Naive B cell (primary cell): ENCODE measurements at regions not wholly inside any gene's neighbourhood (a gene's known extent, or its start where the extent isn't known, plus 50 kb on each side); places are given as distances from the start of the nearest gene placed in this dataset.
A peak's percentile ranks its signal among the peaks of the same experiment; 100 is the strongest.
"Not testable (repeated sequence)": the region's sequence is repeated elsewhere in the genome, so short reads cannot be mapped to it uniquely, and the experiment has no call there.

Experiments used
- ATAC-seq, 2 donors: fragments of 150-1000 bp; cut with Tn5 transposase; 2 replicates each; pipeline ENCODE4 v1.10.0; 2021; ENCODE audit warnings: low read depth in 2 of 2, mild to moderate bottlenecking in 2 of 2, moderate library complexity in 2 of 2
- DNase-seq: peaks from one replicate; pipeline ENCODE4 v3.0.0; 2022
- H3K27ac Mint-ChIP-seq, 6 donors: one replicate each; pipeline ENCODE4 v1.8.0; 2020 to 2022; ENCODE audit warnings: mild to moderate bottlenecking in 6 of 6, mixed read lengths in 6 of 6, moderate library complexity in 5 of 6, inconsistent platforms in 2 of 6
- H3K27me3 Mint-ChIP-seq, 3 donors: one replicate each; pipeline ENCODE4 v1.8.0; 2021 to 2022; ENCODE audit warnings: mixed read lengths in 3 of 3, mild to moderate bottlenecking in 1 of 3
- H3K36me3 Mint-ChIP-seq, 2 donors: one replicate each; pipeline ENCODE4 v1.8.0; 2020 to 2022; ENCODE audit warnings: mixed read lengths in 2 of 2, inconsistent platforms in 1 of 2, mild to moderate bottlenecking in 1 of 2
- H3K4me1 Mint-ChIP-seq, 3 donors: one replicate each; pipeline ENCODE4 v1.8.0; 2020 to 2022; ENCODE audit warnings: mixed read lengths in 3 of 3, inconsistent platforms in 1 of 3, mild to moderate bottlenecking in 1 of 3, moderate library complexity in 1 of 3
- H3K4me3 Mint-ChIP-seq, 8 donors: one replicate each; pipeline ENCODE4 v1.8.0; 2020 to 2022; ENCODE audit warnings: mild to moderate bottlenecking in 8 of 8, mixed read lengths in 8 of 8, moderate library complexity in 8 of 8, inconsistent platforms in 2 of 8
- H3K9me3 Mint-ChIP-seq, 7 donors: one replicate each; pipeline ENCODE4 v1.8.0; 2020 to 2022; ENCODE audit warnings: mixed read lengths in 7 of 7, mild to moderate bottlenecking in 5 of 7, inconsistent platforms in 2 of 7, moderate library complexity in 1 of 7

- Mint-ChIP-seq H3K27ac (peak overlapping the region; percentile 76 to 98 (median 97)), H3K4me1 (peaks cover 80 to 98% (median 86%) of the 10 kb centered on the region in 3 donors), H3K27me3 (no peaks in the 10 kb centered on the region), H3K9me3 (peaks cover 0 to 2% (median 0%) of the 10 kb centered on the region in 7 donors), H3K36me3 (peaks cover 0 to 4% of the 10 kb centered on the region in 2 donors), H3K4me3 (peak overlapping the region in 6 of 8 donors; percentile 11 to 68 (median 54))
- ATAC-seq: no peak
- no peak for DNase-seq
Observed at GRCh38 chr6:150686566-150686965, 86.9 kb downstream of the PLEKHG1 start.

- Mint-ChIP-seq H3K9me3 (peaks cover 0 to 2% (median 0%) of the 10 kb centered on the region in 7 donors), H3K27me3 (no peaks in the 10 kb centered on the region), H3K36me3 (peaks cover 0 to 4% of the 10 kb centered on the region in 2 donors), H3K27ac (peak overlapping the region; percentile 87 to 98 (median 97)), H3K4me1 (peaks cover 78 to 97% (median 84%) of the 10 kb centered on the region in 3 donors), H3K4me3 (peak overlapping the region in 5 of 8 donors; percentile 14 to 72 (median 54))
- no peak for ATAC-seq
- no peak for DNase-seq
Observed at GRCh38 chr6:150687508-150687907, 87.8 kb downstream of the PLEKHG1 start.

GRCh38 chr6:150689900-150690590 lies 90.4 kb downstream of the PLEKHG1 start:
- H3K4me1 Mint-ChIP-seq: peaks cover 71 to 95% (median 81%) of the 10 kb centered on the region in 3 donors
- H3K36me3 Mint-ChIP-seq: peaks cover 8 to 9% of the 10 kb centered on the region in 2 donors
- peak overlapping the region; percentile 69 to 90 (median 76) for H3K4me3 Mint-ChIP-seq
- peak; percentile 62 for DNase-seq
- peaks cover 0 to 4% (median 0%) of the 10 kb centered on the region in 7 donors for H3K9me3 Mint-ChIP-seq
- H3K27ac Mint-ChIP-seq: peak overlapping the region; percentile 87 to 99 (median 98)
- no peaks in the 10 kb centered on the region for H3K27me3 Mint-ChIP-seq
- peak; percentile 69 to 71 for ATAC-seq

- Mint-ChIP-seq H3K9me3 (peaks cover 0 to 4% (median 0%) of the 10 kb centered on the region in 7 donors), H3K4me3 (peak overlapping the region; percentile 69 to 90 (median 76)), H3K36me3 (peaks cover 5 to 8% of the 10 kb centered on the region in 2 donors), H3K27me3 (no peaks in the 10 kb centered on the region), H3K27ac (peak overlapping the region; percentile 87 to 99 (median 98)), H3K4me1 (peaks cover 72 to 95% (median 81%) of the 10 kb centered on the region in 3 donors)
- ATAC-seq (no peak), DNase-seq (no peak)
Observed at GRCh38 chr6:150690681-150691080, 91.0 kb downstream of the PLEKHG1 start.

GRCh38 chr6:150691463-150691862 lies 91.8 kb downstream of the PLEKHG1 start:
- Mint-ChIP-seq H3K27me3 (no peaks in the 10 kb centered on the region), H3K27ac (peak overlapping the region; percentile 87 to 99 (median 98)), H3K4me1 (peaks cover 72 to 95% (median 81%) of the 10 kb centered on the region in 3 donors), H3K4me3 (peak overlapping the region; percentile 17 to 89 (median 70)), H3K36me3 (peaks cover 5 to 8% of the 10 kb centered on the region in 2 donors), H3K9me3 (peaks cover 0 to 4% (median 0%) of the 10 kb centered on the region in 7 donors)
- ATAC-seq (peak; percentile 84 to 85), DNase-seq (peak; percentile 79)

- Mint-ChIP-seq H3K27ac (peak overlapping the region; percentile 74 to 99 (median 97)), H3K36me3 (peaks cover 5 to 8% of the 10 kb centered on the region in 2 donors), H3K27me3 (no peaks in the 10 kb centered on the region), H3K4me3 (peak overlapping the region in 3 of 8 donors; percentile 37 to 61 (median 39)), H3K4me1 (peaks cover 71 to 95% (median 81%) of the 10 kb centered on the region in 3 donors), H3K9me3 (peaks cover 0 to 4% (median 0%) of the 10 kb centered on the region in 7 donors)
- DNase-seq: no peak
- ATAC-seq: no peak
Observed at GRCh38 chr6:150692604-150693003, 92.9 kb downstream of the PLEKHG1 start.

- peak overlapping the region; percentile 23 to 97 (median 93) for H3K27ac Mint-ChIP-seq
- peaks cover 76 to 96% (median 85%) of the 10 kb centered on the region in 3 donors for H3K4me1 Mint-ChIP-seq
- ATAC-seq (no peak), DNase-seq (peak; percentile 43)
- peaks cover 5 to 8% of the 10 kb centered on the region in 2 donors for H3K36me3 Mint-ChIP-seq
- H3K9me3 Mint-ChIP-seq: peaks cover 0 to 4% (median 0%) of the 10 kb centered on the region in 7 donors
- no peaks in the 10 kb centered on the region for H3K27me3 Mint-ChIP-seq
- peak overlapping the region in 5 of 8 donors; percentile 16 to 71 (median 47) for H3K4me3 Mint-ChIP-seq
Observed at GRCh38 chr6:150694889-150695288, 95.2 kb downstream of the PLEKHG1 start.

- Mint-ChIP-seq H3K4me3 (peak overlapping the region in 3 of 8 donors; percentile 13 to 71 (median 37)), H3K4me1 (peaks cover 73 to 96% (median 81%) of the 10 kb centered on the region in 3 donors), H3K36me3 (peaks cover 5 to 8% of the 10 kb centered on the region in 2 donors)
Observed at GRCh38 chr6:150695652-150696051, 96.0 kb downstream of the PLEKHG1 start.

GRCh38 chr6:150696190-150696589 lies 96.5 kb downstream of the PLEKHG1 start:
- ATAC-seq (no peak), DNase-seq (no peak)
- Mint-ChIP-seq H3K9me3 (peaks cover 0 to 4% (median 0%) of the 10 kb centered on the region in 7 donors), H3K36me3 (peaks cover 5 to 8% of the 10 kb centered on the region in 2 donors), H3K27me3 (no peaks in the 10 kb centered on the region), H3K4me1 (peaks cover 69 to 96% (median 79%) of the 10 kb centered on the region in 3 donors), H3K27ac (peak overlapping the region; percentile 87 to 99 (median 93)), H3K4me3 (peak overlapping the region; percentile 25 to 87 (median 74))

More at GRCh38 chr6:150695652-150696051, 96.0 kb downstream of the PLEKHG1 start:
- no peak for DNase-seq
- Mint-ChIP-seq H3K27ac (peak overlapping the region; percentile 70 to 97 (median 93)), H3K9me3 (peaks cover 0 to 4% (median 0%) of the 10 kb centered on the region in 7 donors), H3K27me3 (no peaks in the 10 kb centered on the region)
- ATAC-seq: no peak

- DNase-seq (peak; percentile 28), ATAC-seq (peak; percentile 58 to 60)
- not testable (repeated sequence) for H3K9me3 Mint-ChIP-seq, H3K36me3 Mint-ChIP-seq, H3K27me3 Mint-ChIP-seq
- Mint-ChIP-seq H3K4me3 (peak overlapping the region; percentile 70 to 87 (median 78)), H3K27ac (peak overlapping the region; percentile 87 to 99 (median 93)), H3K4me1 (peaks cover 62 to 95% (median 72%) of the 10 kb centered on the region in 3 donors)
Observed at GRCh38 chr6:150696918-150697317, 97.2 kb downstream of the PLEKHG1 start.

GRCh38 chr6:150697515-150697914 lies 97.8 kb downstream of the PLEKHG1 start:
- H3K36me3 Mint-ChIP-seq: peaks cover 5 to 8% of the 10 kb centered on the region in 2 donors
- DNase-seq (no peak), ATAC-seq (no peak)
- H3K9me3 Mint-ChIP-seq: peaks cover 0 to 4% (median 0%) of the 10 kb centered on the region in 7 donors
- peak overlapping the region; percentile 87 to 99 (median 93) for H3K27ac Mint-ChIP-seq
- H3K4me1 Mint-ChIP-seq: peaks cover 61 to 96% (median 70%) of the 10 kb centered on the region in 3 donors
- H3K27me3 Mint-ChIP-seq: no peaks in the 10 kb centered on the region
- peak overlapping the region; percentile 56 to 87 (median 75) for H3K4me3 Mint-ChIP-seq

- peak overlapping the region; percentile 35 to 85 (median 55) for H3K4me3 Mint-ChIP-seq
- peak overlapping the region; percentile 62 to 99 (median 90) for H3K27ac Mint-ChIP-seq
- H3K9me3 Mint-ChIP-seq: peaks cover 0 to 3% (median 0%) of the 10 kb centered on the region in 7 donors
- peak; percentile 55 for DNase-seq
- ATAC-seq: peak; percentile 56 to 73
- no peaks in the 10 kb centered on the region for H3K27me3 Mint-ChIP-seq
- H3K36me3 Mint-ChIP-seq: peaks cover 4 to 5% of the 10 kb centered on the region in 2 donors
- H3K4me1 Mint-ChIP-seq: peaks cover 59 to 96% (median 69%) of the 10 kb centered on the region in 3 donors
Observed at GRCh38 chr6:150698391-150698790, 98.7 kb downstream of the PLEKHG1 start.

- Mint-ChIP-seq H3K4me3 (peak overlapping the region in 7 of 8 donors; percentile 24 to 76 (median 60)), H3K36me3 (no peaks in the 10 kb centered on the region), H3K4me1 (peaks cover 51 to 95% (median 64%) of the 10 kb centered on the region in 3 donors), H3K27ac (peak overlapping the region; percentile 93 to 99 (median 98)), H3K9me3 (no peaks in the 10 kb centered on the region), H3K27me3 (no peaks in the 10 kb centered on the region)
- ATAC-seq (peak; percentile 77 to 87), DNase-seq (peak; percentile 63)
Observed at GRCh38 chr6:150702675-150703074, 103.0 kb downstream of the PLEKHG1 start.
